Left ventricle myocardium inferior (tissue), 1 donor: ENCODE measurements at regions not wholly inside any gene's neighbourhood (a gene's known extent, or its start where the extent isn't known, plus 50 kb on each side); places are given as distances from the start of the nearest gene placed in this dataset.

Experiments used
- DNase-seq: peaks from one replicate; pipeline ENCODE4 v3.0.0-alpha.2; 2020
- H3K27ac ChIP-seq: fragments of 200-600 bp; replicated peaks from 2 replicates; pipeline ENCODE4 v1.8.0; 2021
- H3K27me3 ChIP-seq: fragments of 200-600 bp; 2 replicates; pipeline ENCODE4 v1.8.0; 2021; ENCODE audit warnings: low read depth
- H3K36me3 ChIP-seq: fragments of 200-600 bp; 2 replicates; pipeline ENCODE4 v1.8.0; 2021
- H3K4me1 ChIP-seq: fragments of 200-600 bp; 2 replicates; pipeline ENCODE4 v1.8.0; 2021
- H3K4me3 ChIP-seq: fragments of 200-600 bp; 2 replicates; pipeline ENCODE4 v1.8.0; 2021; ENCODE audit warnings: mild to moderate bottlenecking, moderate library complexity
- H3K9me3 ChIP-seq: fragments of 200-600 bp; replicated peaks from 2 replicates; pipeline ENCODE4 v1.8.0; 2021
- CTCF ChIP-seq: fragments of 200-600 bp; IDR thresholded peaks from 2 replicates; pipeline ENCODE4 v1.8.0; 2021; ENCODE audit warnings: antibody characterized with exemption, mild to moderate bottlenecking, borderline replicate concordance
- intact Hi-C: fragments of 100-400 bp; cut with micrococcal nuclease; formaldehyde crosslinking; loops from one replicate; pipeline ENCODE4 v1.11.0; 2022
- donor health status: DM: no; HTN: yes; CAD: no; lungs with severe emphysema.

- intact Hi-C loops: no loop called here
- no peak for DNase-seq
Observed at GRCh38 chr4:111393781-111394180, 751.5 kb upstream of the FAM241A start.

GRCh38 chr4:111398906-111399330, 746.3 kb upstream of the FAM241A start:
- peak overlapping the region; percentile 6 for H3K27ac ChIP-seq
- DNase-seq: no peak
- no peak for TF ChIP-seq CTCF
- intact Hi-C loops: no loop called here
- H3K9me3 ChIP-seq: no peaks in the 10 kb centered on the region
- no peaks in the 10 kb centered on the region for H3K27me3 ChIP-seq
- peaks cover 35% of the 10 kb centered on the region for H3K4me1 ChIP-seq
- H3K4me3 ChIP-seq: no peak overlapping the region
- no peaks in the 10 kb centered on the region for H3K36me3 ChIP-seq

More at GRCh38 chr4:111393781-111394180, 751.5 kb upstream of the FAM241A start:
- Histone ChIP-seq H3K27me3 (no peaks in the 10 kb centered on the region), H3K4me3 (no peak overlapping the region), H3K27ac (no peak overlapping the region), H3K36me3 (no peaks in the 10 kb centered on the region), H3K4me1 (peaks cover 6% of the 10 kb centered on the region), H3K9me3 (no peaks in the 10 kb centered on the region)
- no peak for TF ChIP-seq CTCF

GRCh38 chr4:111399623-111400022, 745.6 kb upstream of the FAM241A start:
- Histone ChIP-seq H3K36me3 (no peaks in the 10 kb centered on the region), H3K27me3 (no peaks in the 10 kb centered on the region), H3K27ac (peak overlapping the region; percentile 6), H3K9me3 (no peaks in the 10 kb centered on the region), H3K4me3 (no peak overlapping the region), H3K4me1 (peaks cover 35% of the 10 kb centered on the region)
- intact Hi-C loops: no loop called here
- no peak for DNase-seq
- no peak for TF ChIP-seq CTCF

GRCh38 chr4:111400741-111401140, 744.5 kb upstream of the FAM241A start:
- DNase-seq: no peak
- Histone ChIP-seq H3K36me3 (no peaks in the 10 kb centered on the region), H3K4me1 (peaks cover 42% of the 10 kb centered on the region), H3K27me3 (no peaks in the 10 kb centered on the region), H3K27ac (peak overlapping the region; percentile 34), H3K4me3 (no peak overlapping the region), H3K9me3 (no peaks in the 10 kb centered on the region)
- intact Hi-C loops: no loop called here
- TF ChIP-seq CTCF: no peak

- intact Hi-C loops: no loop called here
Observed at GRCh38 chr4:111404673-111405072, 740.6 kb upstream of the FAM241A start.

More at GRCh38 chr4:111404673-111405072, 740.6 kb upstream of the FAM241A start:
- Histone ChIP-seq H3K4me3 (no peak overlapping the region), H3K36me3 (no peaks in the 10 kb centered on the region), H3K9me3 (peaks cover 11% of the 10 kb centered on the region), H3K27ac (no peak overlapping the region), H3K4me1 (peaks cover 32% of the 10 kb centered on the region), H3K27me3 (no peaks in the 10 kb centered on the region)
- no peak for TF ChIP-seq CTCF
- no peak for DNase-seq
